GM13977 (cell line): ENCODE measurements at regions not wholly inside any gene's neighbourhood (a gene's known extent, or its start where the extent isn't known, plus 50 kb on each side); places are given as distances from the start of the nearest gene placed in this dataset.

ENCODE experiments used
- DNase-seq: peaks from one replicate; pipeline ENCODE4 v3.0.0; 2012; ENCODE audit warnings: low spot score
- in situ Hi-C: fragments of 300-500 bp; cut with MboI; formaldehyde crosslinking; loops from one replicate; pipeline ENCODE4 v1.12.0; 2022; ENCODE audit warnings: low sequenced_read_pairs, low pct_unique_long_range_greater_than_20kb, mixed read lengths, inconsistent platforms; ENCODE audit not compliant: unreplicated experiment
- TF ChIP-seq, protein P1 (sequence below): IDR thresholded peaks from 2 replicates; pipeline ENCODE4 v1.5.1; 2012; ENCODE audit warnings: mild to moderate bottlenecking, control low read depth; ENCODE audit not compliant: insufficient read depth; ENCODE audit errors: extremely low read depth, missing control alignments

DNA sequence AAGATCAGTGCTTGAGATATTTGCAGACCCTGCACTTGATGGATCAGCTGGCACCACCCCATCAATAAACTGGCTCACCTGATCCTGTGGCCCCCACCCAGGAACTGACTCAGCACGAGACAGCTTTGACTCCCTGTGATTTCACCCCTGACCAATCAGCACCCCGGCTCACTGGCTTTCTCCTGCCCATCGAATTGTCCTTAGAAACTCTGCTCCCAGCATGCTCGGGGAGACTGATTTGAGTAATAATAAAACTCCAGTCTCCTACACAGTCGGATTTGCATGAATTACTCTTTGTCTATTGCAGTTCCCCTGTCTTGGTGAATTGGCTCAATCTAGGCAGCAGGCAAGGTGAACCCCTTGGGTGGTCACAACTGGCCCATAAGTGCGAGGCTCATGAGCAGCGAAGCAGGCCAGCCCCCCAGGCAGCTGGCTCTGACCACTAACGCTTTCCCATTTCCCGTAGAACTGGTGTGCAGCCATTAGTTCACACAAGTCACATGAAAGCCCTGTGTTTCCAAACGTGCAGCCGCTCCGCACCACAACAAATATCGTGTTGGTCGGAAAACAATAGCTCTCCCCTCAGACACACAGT is 79.6 kb downstream of the RSPH3 start:
- in situ Hi-C loops = no loop called here
- no peak for DNase-seq

DNA sequence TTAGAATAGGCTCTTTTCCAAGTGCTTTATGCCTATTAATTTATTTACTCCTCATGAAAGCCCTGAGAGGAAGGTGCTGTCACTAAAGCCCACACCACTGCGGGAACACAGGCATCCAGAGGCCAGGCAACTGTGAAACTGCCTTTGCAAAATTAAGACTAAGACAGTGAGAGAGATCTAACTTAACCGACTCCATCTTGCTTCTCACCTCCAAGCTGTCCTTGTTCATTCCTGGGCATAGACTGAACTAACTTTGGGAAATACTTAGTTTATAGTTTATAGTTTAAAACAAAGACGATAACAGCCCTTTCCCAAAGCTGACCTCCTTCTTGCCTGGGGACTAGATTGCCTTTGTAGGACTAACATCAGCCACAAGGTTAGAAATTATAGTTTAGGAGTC is 80.1 kb downstream of the RSPH3 start:
- DNase-seq = no peak
- in situ Hi-C loops = no loop called here
- TF ChIP-seq, protein P1, sequence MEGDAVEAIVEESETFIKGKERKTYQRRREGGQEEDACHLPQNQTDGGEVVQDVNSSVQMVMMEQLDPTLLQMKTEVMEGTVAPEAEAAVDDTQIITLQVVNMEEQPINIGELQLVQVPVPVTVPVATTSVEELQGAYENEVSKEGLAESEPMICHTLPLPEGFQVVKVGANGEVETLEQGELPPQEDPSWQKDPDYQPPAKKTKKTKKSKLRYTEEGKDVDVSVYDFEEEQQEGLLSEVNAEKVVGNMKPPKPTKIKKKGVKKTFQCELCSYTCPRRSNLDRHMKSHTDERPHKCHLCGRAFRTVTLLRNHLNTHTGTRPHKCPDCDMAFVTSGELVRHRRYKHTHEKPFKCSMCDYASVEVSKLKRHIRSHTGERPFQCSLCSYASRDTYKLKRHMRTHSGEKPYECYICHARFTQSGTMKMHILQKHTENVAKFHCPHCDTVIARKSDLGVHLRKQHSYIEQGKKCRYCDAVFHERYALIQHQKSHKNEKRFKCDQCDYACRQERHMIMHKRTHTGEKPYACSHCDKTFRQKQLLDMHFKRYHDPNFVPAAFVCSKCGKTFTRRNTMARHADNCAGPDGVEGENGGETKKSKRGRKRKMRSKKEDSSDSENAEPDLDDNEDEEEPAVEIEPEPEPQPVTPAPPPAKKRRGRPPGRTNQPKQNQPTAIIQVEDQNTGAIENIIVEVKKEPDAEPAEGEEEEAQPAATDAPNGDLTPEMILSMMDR = no peak

More for the DNA sequence above, 79.6 kb downstream of the RSPH3 start:
- TF ChIP-seq, protein P1 = no peak

DNA sequence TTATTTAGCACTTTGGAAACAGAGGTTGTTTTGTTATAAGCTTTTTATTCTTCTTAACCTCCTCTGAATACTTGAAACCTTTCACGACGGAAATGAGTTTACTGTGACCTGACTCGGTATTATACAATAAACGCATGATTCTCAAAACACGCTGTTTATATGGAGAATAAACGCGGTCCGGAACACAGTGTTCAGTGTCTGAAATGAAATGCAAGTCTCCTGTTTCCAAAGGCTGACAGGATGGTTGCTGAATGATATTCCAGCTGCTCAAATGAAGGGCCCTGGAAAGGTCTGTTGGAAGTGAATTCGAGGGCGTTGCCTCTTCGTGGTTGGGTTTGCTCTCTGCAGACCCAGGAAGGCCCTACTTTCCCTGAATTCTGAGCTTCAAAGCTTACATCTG is 83.4 kb downstream of the RSPH3 start:
- in situ Hi-C loops = no loop called here
- DNase-seq = no peak
- TF ChIP-seq, protein P1 = no peak

DNA sequence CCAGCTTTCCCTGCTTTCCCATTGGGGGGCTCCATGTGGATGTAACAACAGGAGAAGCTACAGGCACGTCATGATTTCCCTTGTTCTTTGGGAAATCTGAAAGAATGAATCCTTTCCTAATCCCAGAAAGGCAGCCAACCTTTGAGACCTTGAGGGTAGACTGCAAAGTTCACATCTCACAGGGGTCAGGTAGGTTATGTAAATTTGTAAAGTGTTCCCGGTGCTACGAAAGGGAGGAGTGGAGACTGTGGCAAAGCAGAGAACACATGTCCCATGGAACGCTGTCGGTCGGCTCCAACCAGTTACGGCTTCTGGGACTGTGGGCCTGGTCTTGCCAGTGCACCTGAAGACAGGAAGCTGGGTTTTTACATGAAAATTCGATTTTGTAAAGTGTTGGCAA is 85.1 kb downstream of the RSPH3 start:
- TF ChIP-seq, protein P1 = no peak
- in situ Hi-C loops = no loop called here
- no peak for DNase-seq

DNA sequence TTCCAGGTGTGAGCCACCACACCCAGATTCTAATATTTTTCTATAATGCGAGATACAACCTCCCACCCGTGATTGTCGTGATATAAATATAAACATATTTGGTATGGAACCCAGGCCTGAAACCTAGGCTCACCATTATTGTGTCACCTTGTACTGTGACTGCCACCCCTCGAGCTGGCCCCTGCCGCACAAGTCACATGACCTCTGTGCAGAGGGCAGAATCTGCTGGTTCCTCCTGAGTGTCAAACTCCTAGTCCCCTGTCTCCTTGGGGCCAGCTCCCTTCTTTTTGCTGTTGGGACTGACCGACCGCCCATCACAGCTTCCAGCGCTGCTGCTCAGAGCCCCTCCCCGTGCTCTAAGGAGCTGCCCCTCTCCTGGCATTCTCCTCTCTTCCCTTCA is 86.4 kb downstream of the RSPH3 start:
- TF ChIP-seq, protein P1 = no peak
- DNase-seq = no peak
- in situ Hi-C loops = no loop called here

DNA sequence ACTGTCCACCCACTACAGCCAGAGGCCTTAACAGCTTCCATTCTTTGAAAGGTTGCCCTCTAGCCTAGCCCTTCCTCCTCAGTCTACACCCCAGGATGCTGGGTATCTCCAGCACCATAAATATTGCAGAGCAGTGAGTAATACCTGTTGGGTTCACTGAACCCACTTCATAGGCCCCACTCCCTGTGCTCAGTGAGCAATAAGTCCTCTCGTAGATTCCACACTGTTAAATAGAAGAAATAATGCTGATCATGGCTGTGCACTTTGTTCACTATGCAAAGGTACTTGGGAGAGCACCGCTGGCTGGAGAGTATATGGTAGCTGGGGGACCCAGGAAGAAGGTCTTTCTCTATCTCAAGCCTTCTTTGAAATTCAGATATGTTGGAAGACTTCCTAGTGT is 87.3 kb downstream of the RSPH3 start:
- TF ChIP-seq, protein P1 = no peak
- DNase-seq = no peak
- in situ Hi-C loops = no loop called here
